ENCODE measurements at regions not wholly inside any gene's neighbourhood (a gene's known extent, or its start where the extent isn't known, plus 50 kb on each side); places are given as distances from the start of the nearest gene placed in this dataset.

- no peak for DNase-seq
These were observed 378.3 kb downstream of the MTRR start for GRCh38 chr5:8247049-8247899.

GRCh38 chr5:8253376-8253775 is 384.4 kb downstream of the MTRR start:
- no peak for DNase-seq

GRCh38 chr5:8254674-8255073 is 385.7 kb downstream of the MTRR start:
- no peak for DNase-seq

GRCh38 chr5:8258801-8259200 is 389.9 kb downstream of the MTRR start:
- no peak for DNase-seq

- DNase-seq = no peak
These were observed 401.3 kb downstream of the MTRR start for GRCh38 chr5:8270246-8270645.

GRCh38 chr5:8280711-8281363 is 411.9 kb downstream of the MTRR start:
- no peak for DNase-seq

- DNase-seq = no peak
These were observed 419.4 kb downstream of the MTRR start for GRCh38 chr5:8288334-8288733.

- DNase-seq = no peak
These were observed 420.1 kb downstream of the MTRR start for GRCh38 chr5:8288897-8289516.

- no peak for DNase-seq
These were observed 420.8 kb downstream of the MTRR start for GRCh38 chr5:8289779-8290178.

- no peak for DNase-seq
These were observed 421.8 kb downstream of the MTRR start for GRCh38 chr5:8290721-8291120.

- DNase-seq = no peak
These were observed 422.7 kb downstream of the MTRR start for GRCh38 chr5:8291641-8292040.

GRCh38 chr5:8295141-8295540 is 426.2 kb downstream of the MTRR start:
- no peak for DNase-seq

- no peak for DNase-seq
These were observed 430.8 kb downstream of the MTRR start for GRCh38 chr5:8299716-8300115.

- DNase-seq = no peak
These were observed 435.4 kb downstream of the MTRR start for GRCh38 chr5:8304341-8304740.

- no peak for DNase-seq
These were observed 437.4 kb downstream of the MTRR start for GRCh38 chr5:8306288-8306896.

- no peak for DNase-seq
These were observed 446.0 kb downstream of the MTRR start for GRCh38 chr5:8314965-8315364.

GRCh38 chr5:8316608-8317280 is 447.8 kb downstream of the MTRR start:
- no peak for DNase-seq

GRCh38 chr5:8317335-8317734 is 448.4 kb downstream of the MTRR start:
- DNase-seq = no peak

- DNase-seq = no peak
These were observed 451.3 kb downstream of the MTRR start for GRCh38 chr5:8320244-8320643.

GRCh38 chr5:8321272-8321671 is 452.3 kb downstream of the MTRR start:
- no peak for DNase-seq

- DNase-seq = no peak
These were observed 453.5 kb downstream of the MTRR start for GRCh38 chr5:8322484-8322883.

- no peak for DNase-seq
These were observed 458.1 kb downstream of the MTRR start for GRCh38 chr5:8327016-8327415.

GRCh38 chr5:8329773-8330172 is 460.8 kb downstream of the MTRR start:
- no peak for DNase-seq
